GM19397 (cell line): ENCODE measurements at regions not wholly inside any gene's neighbourhood (a gene's known extent, or its start where the extent isn't known, plus 50 kb on each side); places are given as distances from the start of the nearest gene placed in this dataset.

ENCODE experiments used
- ATAC-seq: cut with Tn5 transposase; IDR thresholded peaks from one replicate; pipeline ENCODE4 v1.9.1; 2021; ENCODE audit warnings: mild to moderate bottlenecking, moderate library complexity; ENCODE audit not compliant: unreplicated experiment

GRCh38 chr12:13318231-13319015 lies 121.9 kb downstream of the EMP1 start:
- ATAC-seq = no peak

- ATAC-seq = no peak
Observed at GRCh38 chr12:13316587-13317246, 120.2 kb downstream of the EMP1 start.

- ATAC-seq = no peak
Observed at GRCh38 chr12:13313886-13314285, 117.4 kb downstream of the EMP1 start.

GRCh38 chr12:13311551-13311950 lies 115.0 kb downstream of the EMP1 start:
- no peak for ATAC-seq

GRCh38 chr12:13307143-13307816 lies 110.8 kb downstream of the EMP1 start:
- ATAC-seq = no peak

- ATAC-seq = no peak
Observed at GRCh38 chr12:13304924-13305323, 108.4 kb downstream of the EMP1 start.

- no peak for ATAC-seq
Observed at GRCh38 chr12:13299457-13299856, 102.9 kb downstream of the EMP1 start.

GRCh38 chr12:13293096-13293495 lies 96.6 kb downstream of the EMP1 start:
- no peak for ATAC-seq

GRCh38 chr12:13289653-13290289 lies 93.2 kb downstream of the EMP1 start:
- no peak for ATAC-seq

- ATAC-seq = no peak
Observed at GRCh38 chr12:13288937-13289652, 92.6 kb downstream of the EMP1 start.

GRCh38 chr12:13288501-13288900 lies 92.0 kb downstream of the EMP1 start:
- no peak for ATAC-seq

GRCh38 chr12:13283867-13284266 lies 87.3 kb downstream of the EMP1 start:
- ATAC-seq = no peak

GRCh38 chr12:13282861-13283260 lies 86.3 kb downstream of the EMP1 start:
- no peak for ATAC-seq

- no peak for ATAC-seq
Observed at GRCh38 chr12:13278249-13278787, 81.8 kb downstream of the EMP1 start.

GRCh38 chr12:13277293-13277692 lies 80.8 kb downstream of the EMP1 start:
- ATAC-seq = no peak

- no peak for ATAC-seq
Observed at GRCh38 chr12:13275241-13276085, 78.9 kb downstream of the EMP1 start.

- no peak for ATAC-seq
Observed at GRCh38 chr12:13273850-13274249, 77.3 kb downstream of the EMP1 start.

GRCh38 chr12:13273097-13273496 lies 76.6 kb downstream of the EMP1 start:
- no peak for ATAC-seq

- no peak for ATAC-seq
Observed at GRCh38 chr12:13270817-13271216, 74.3 kb downstream of the EMP1 start.
